Naive B cell (primary cell): ENCODE measurements at regions not wholly inside any gene's neighbourhood (a gene's known extent, or its start where the extent isn't known, plus 50 kb on each side); places are given as distances from the start of the nearest gene placed in this dataset.

Experiments used
- ATAC-seq, 2 donors: fragments of 150-1000 bp; cut with Tn5 transposase; 2 replicates each; pipeline ENCODE4 v1.10.0; 2021; ENCODE audit warnings: low read depth in 2 of 2, mild to moderate bottlenecking in 2 of 2, moderate library complexity in 2 of 2
- DNase-seq: peaks from one replicate; pipeline ENCODE4 v3.0.0; 2022
- H3K27ac Mint-ChIP-seq, 6 donors: one replicate each; pipeline ENCODE4 v1.8.0; 2020 to 2022; ENCODE audit warnings: mild to moderate bottlenecking in 6 of 6, mixed read lengths in 6 of 6, moderate library complexity in 5 of 6, inconsistent platforms in 2 of 6
- H3K27me3 Mint-ChIP-seq, 3 donors: one replicate each; pipeline ENCODE4 v1.8.0; 2021 to 2022; ENCODE audit warnings: mixed read lengths in 3 of 3, mild to moderate bottlenecking in 1 of 3
- H3K36me3 Mint-ChIP-seq, 2 donors: one replicate each; pipeline ENCODE4 v1.8.0; 2020 to 2022; ENCODE audit warnings: mixed read lengths in 2 of 2, inconsistent platforms in 1 of 2, mild to moderate bottlenecking in 1 of 2
- H3K4me1 Mint-ChIP-seq, 3 donors: one replicate each; pipeline ENCODE4 v1.8.0; 2020 to 2022; ENCODE audit warnings: mixed read lengths in 3 of 3, inconsistent platforms in 1 of 3, mild to moderate bottlenecking in 1 of 3, moderate library complexity in 1 of 3
- H3K4me3 Mint-ChIP-seq, 8 donors: one replicate each; pipeline ENCODE4 v1.8.0; 2020 to 2022; ENCODE audit warnings: mild to moderate bottlenecking in 8 of 8, mixed read lengths in 8 of 8, moderate library complexity in 8 of 8, inconsistent platforms in 2 of 8
- H3K9me3 Mint-ChIP-seq, 7 donors: one replicate each; pipeline ENCODE4 v1.8.0; 2020 to 2022; ENCODE audit warnings: mixed read lengths in 7 of 7, mild to moderate bottlenecking in 5 of 7, inconsistent platforms in 2 of 7, moderate library complexity in 1 of 7

DNA sequence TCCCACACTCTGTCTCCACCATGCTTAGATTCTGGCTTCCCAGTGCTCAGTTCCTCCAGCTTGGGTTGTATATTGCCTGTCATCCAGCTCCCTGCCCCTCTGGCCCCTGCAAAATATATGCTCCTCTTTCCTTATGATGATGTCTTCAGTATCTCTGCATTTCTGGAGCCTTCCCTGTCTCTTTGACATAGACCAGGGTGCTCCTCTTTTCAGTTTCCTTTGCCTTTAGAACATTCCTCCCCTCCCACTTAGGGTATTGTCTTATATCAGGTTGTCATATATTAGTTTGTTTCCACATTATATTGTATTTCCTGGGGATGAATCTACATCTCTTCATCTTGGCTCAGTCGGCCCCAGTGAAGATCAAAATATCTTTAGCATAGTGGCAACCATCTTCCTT lies 526.4 kb downstream of the MID1IP1 start:
- H3K4me1 Mint-ChIP-seq: peaks cover 18 to 39% (median 28%) of the 10 kb centered on the region in 3 donors
- peaks cover 4 to 20% (median 5%) of the 10 kb centered on the region in 3 donors for H3K27me3 Mint-ChIP-seq
- no peak overlapping the region for H3K27ac Mint-ChIP-seq
- H3K9me3 Mint-ChIP-seq: peaks cover 0 to 5% (median 2%) of the 10 kb centered on the region in 7 donors
- no peaks in the 10 kb centered on the region for H3K36me3 Mint-ChIP-seq
- no peak for ATAC-seq
- H3K4me3 Mint-ChIP-seq: no peak overlapping the region
- no peak for DNase-seq

- no peak for DNase-seq
- H3K9me3 Mint-ChIP-seq: peaks cover 0 to 5% (median 2%) of the 10 kb centered on the region in 7 donors
- no peak for ATAC-seq
- no peak overlapping the region for H3K27ac Mint-ChIP-seq
- peaks cover 4 to 20% (median 5%) of the 10 kb centered on the region in 3 donors for H3K27me3 Mint-ChIP-seq
- H3K4me1 Mint-ChIP-seq: peaks cover 18 to 39% (median 28%) of the 10 kb centered on the region in 3 donors
- no peak overlapping the region for H3K4me3 Mint-ChIP-seq
- no peaks in the 10 kb centered on the region for H3K36me3 Mint-ChIP-seq
Measured at GRCh38 chrX:39328661-39329060, 527.4 kb downstream of the MID1IP1 start.

GRCh38 chrX:39331082-39331704 lies 529.9 kb downstream of the MID1IP1 start:
- peak overlapping the region in 2 of 6 donors; percentile 41 to 57 for H3K27ac Mint-ChIP-seq

GRCh38 chrX:39333451-39333850 lies 532.2 kb downstream of the MID1IP1 start:
- Mint-ChIP-seq H3K36me3 (no peaks in the 10 kb centered on the region), H3K9me3 (peaks cover 0 to 8% (median 0%) of the 10 kb centered on the region in 7 donors), H3K4me1 (peaks cover 29 to 58% (median 50%) of the 10 kb centered on the region in 3 donors), H3K4me3 (no peak overlapping the region), H3K27me3 (peaks cover 0 to 12% (median 0%) of the 10 kb centered on the region in 3 donors), H3K27ac (no peak overlapping the region)
- no peak for DNase-seq
- no peak for ATAC-seq

More at GRCh38 chrX:39331082-39331704, 529.9 kb downstream of the MID1IP1 start:
- Mint-ChIP-seq H3K36me3 (no peaks in the 10 kb centered on the region), H3K9me3 (peaks cover 0 to 8% (median 0%) of the 10 kb centered on the region in 7 donors), H3K4me3 (peak overlapping the region in 6 of 8 donors; percentile 27 to 75 (median 54)), H3K27me3 (peaks cover 4 to 20% (median 5%) of the 10 kb centered on the region in 3 donors), H3K4me1 (peaks cover 22 to 50% (median 40%) of the 10 kb centered on the region in 3 donors)
- ATAC-seq (peak; percentile 71 to 83), DNase-seq (no peak)

DNA sequence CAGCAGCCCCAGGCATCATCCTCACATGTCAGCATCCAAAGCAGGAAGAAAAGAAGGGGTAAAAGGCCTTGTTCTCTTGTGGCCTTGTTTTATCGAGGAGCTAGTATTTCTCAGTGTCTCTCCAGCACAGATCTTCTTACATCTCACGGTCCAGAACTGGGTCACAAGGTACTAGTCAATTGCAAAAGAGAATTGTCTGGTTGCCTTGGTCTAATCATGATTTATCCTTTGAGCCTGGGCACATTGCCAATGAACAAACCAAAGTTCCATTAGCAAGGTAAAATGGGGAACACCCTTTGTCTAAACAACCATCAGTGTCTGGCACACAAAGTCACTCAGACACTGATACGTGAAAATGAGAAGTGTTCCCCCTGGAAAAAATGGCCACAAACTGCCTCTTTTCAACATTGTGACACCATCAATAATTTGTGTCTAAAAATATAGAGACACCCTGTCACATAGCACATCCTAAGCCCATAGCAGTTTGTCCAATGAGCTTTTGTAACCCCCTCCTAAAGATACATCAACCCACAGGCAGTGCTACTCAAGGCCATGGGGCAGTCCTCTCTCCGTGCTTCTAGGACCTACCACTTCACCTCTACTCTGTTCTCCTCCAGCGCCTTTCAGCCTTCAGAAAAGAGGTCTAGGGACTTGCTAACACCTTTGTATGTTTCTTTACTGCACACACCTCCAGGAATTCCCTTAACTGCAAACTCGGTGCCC lies 534.4 kb downstream of the MID1IP1 start:
- ATAC-seq (peak; percentile 22 to 37), DNase-seq (no peak)
- peaks cover 21 to 46% (median 42%) of the 10 kb centered on the region in 3 donors for H3K4me1 Mint-ChIP-seq
- peak overlapping the region in 4 of 8 donors; percentile 38 to 84 (median 57) for H3K4me3 Mint-ChIP-seq
- peak overlapping the region in 5 of 6 donors; percentile 41 to 92 (median 80) for H3K27ac Mint-ChIP-seq
- H3K27me3 Mint-ChIP-seq: no peaks in the 10 kb centered on the region
- peaks cover 0 to 6% (median 0%) of the 10 kb centered on the region in 7 donors for H3K9me3 Mint-ChIP-seq
- H3K36me3 Mint-ChIP-seq: no peaks in the 10 kb centered on the region

GRCh38 chrX:39336671-39337311 lies 535.5 kb downstream of the MID1IP1 start:
- H3K4me3 Mint-ChIP-seq: peak overlapping the region; percentile 41 to 84 (median 62)
- no peaks in the 10 kb centered on the region for H3K36me3 Mint-ChIP-seq
- peaks cover 0 to 6% (median 0%) of the 10 kb centered on the region in 7 donors for H3K9me3 Mint-ChIP-seq
- peak; percentile 42 to 48 for ATAC-seq
- DNase-seq: no peak
- H3K4me1 Mint-ChIP-seq: peaks cover 14 to 35% (median 33%) of the 10 kb centered on the region in 3 donors
- peak overlapping the region; percentile 77 to 95 (median 88) for H3K27ac Mint-ChIP-seq
- no peaks in the 10 kb centered on the region for H3K27me3 Mint-ChIP-seq

- Mint-ChIP-seq H3K9me3 (peaks cover 0 to 5% (median 0%) of the 10 kb centered on the region in 7 donors), H3K36me3 (no peaks in the 10 kb centered on the region), H3K27ac (peak overlapping the region; percentile 1 to 95 (median 88)), H3K27me3 (no peaks in the 10 kb centered on the region), H3K4me3 (peak overlapping the region in 6 of 8 donors; percentile 18 to 84 (median 62)), H3K4me1 (peaks cover 14 to 30% (median 27%) of the 10 kb centered on the region in 3 donors)
- ATAC-seq: no peak
- no peak for DNase-seq
Measured at GRCh38 chrX:39337451-39337850, 536.2 kb downstream of the MID1IP1 start.

DNA sequence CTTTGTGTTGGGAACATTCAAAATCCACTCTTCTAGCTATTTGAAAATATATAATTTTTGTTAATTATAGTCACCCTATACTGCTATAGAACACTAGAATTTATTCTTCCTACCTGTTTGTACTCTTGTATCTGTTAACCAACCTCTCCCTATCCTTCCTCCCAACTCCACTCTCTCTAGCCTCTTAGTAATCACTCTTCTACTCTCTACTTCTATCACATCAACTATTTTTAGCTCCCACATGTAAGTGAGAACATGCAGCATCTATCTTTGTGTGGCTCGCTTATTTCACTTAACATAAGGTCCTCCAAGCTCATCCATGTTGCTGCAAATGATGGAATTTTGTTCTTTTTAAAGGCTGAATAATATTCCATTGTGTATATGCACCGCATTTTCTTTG lies 537.3 kb downstream of the MID1IP1 start:
- Mint-ChIP-seq H3K9me3 (peaks cover 0 to 3% (median 0%) of the 10 kb centered on the region in 7 donors), H3K36me3 (no peaks in the 10 kb centered on the region), H3K4me3 (peak overlapping the region in 2 of 8 donors; percentile 3 to 21), H3K27ac (peak overlapping the region in 1 of 6 donors; percentile 65), H3K4me1 (peaks cover 14 to 30% (median 25%) of the 10 kb centered on the region in 3 donors), H3K27me3 (no peaks in the 10 kb centered on the region)
- DNase-seq (no peak), ATAC-seq (no peak)

DNA sequence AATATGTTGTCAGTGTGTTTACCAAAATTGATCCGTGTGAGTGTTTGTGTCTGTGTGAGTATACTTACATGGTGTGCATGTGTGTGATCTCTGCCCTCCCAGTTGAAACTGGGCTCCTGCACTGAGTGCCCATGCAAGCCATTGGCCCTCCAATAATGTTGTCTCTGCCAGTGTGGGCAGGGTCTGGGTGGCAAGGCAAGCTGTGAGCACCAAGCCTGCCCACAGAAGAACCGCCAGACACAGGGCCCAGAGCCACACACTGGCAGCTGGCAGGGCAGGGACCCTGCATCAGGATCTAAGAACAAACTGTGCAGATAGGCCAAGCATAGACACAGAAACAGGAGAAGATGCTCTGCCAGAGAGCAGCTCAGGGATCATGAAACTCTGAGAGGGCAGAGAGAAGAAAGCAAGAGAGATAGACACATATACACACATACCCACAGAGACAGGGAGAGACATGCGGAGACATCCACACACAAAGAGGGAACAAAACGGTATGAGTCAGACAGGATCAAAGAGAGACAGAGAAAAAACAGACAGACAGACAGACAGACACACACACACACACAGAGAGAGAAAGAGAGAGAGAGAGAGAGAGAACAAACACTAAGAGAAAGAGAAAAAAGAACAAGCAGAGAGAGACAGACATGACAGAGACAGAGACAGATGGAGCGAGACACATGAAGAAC lies 555.0 kb downstream of the MID1IP1 start:
- no peak for ATAC-seq

GRCh38 chrX:39360101-39360500 lies 558.8 kb downstream of the MID1IP1 start:
- H3K4me3 Mint-ChIP-seq: no peak overlapping the region
- ATAC-seq: no peak
- H3K4me1 Mint-ChIP-seq: peaks cover 4 to 11% (median 6%) of the 10 kb centered on the region in 3 donors
- H3K27ac Mint-ChIP-seq: no peak overlapping the region
- peaks cover 0 to 3% (median 0%) of the 10 kb centered on the region in 7 donors for H3K9me3 Mint-ChIP-seq
- H3K36me3 Mint-ChIP-seq: no peaks in the 10 kb centered on the region
- DNase-seq: no peak
- H3K27me3 Mint-ChIP-seq: peaks cover under 1 to 24% (median 5%) of the 10 kb centered on the region in 3 donors

More for the DNA sequence above, 555.0 kb downstream of the MID1IP1 start:
- peaks cover 5 to 25% (median 5%) of the 10 kb centered on the region in 3 donors for H3K27me3 Mint-ChIP-seq
- H3K4me1 Mint-ChIP-seq: peaks cover 0 to 2% (median 0%) of the 10 kb centered on the region in 3 donors
- peaks cover 0 to under 1% (median 0%) of the 10 kb centered on the region in 7 donors for H3K9me3 Mint-ChIP-seq
- no peak overlapping the region for H3K4me3 Mint-ChIP-seq
- H3K36me3 Mint-ChIP-seq: no peaks in the 10 kb centered on the region
- no peak for DNase-seq
- H3K27ac Mint-ChIP-seq: peak overlapping the region in 3 of 6 donors; percentile 12 to 34 (median 13)

- H3K9me3 Mint-ChIP-seq: peaks cover 0 to 3% (median 0%) of the 10 kb centered on the region in 7 donors
- no peaks in the 10 kb centered on the region for H3K36me3 Mint-ChIP-seq
- H3K4me3 Mint-ChIP-seq: no peak overlapping the region
- H3K27ac Mint-ChIP-seq: no peak overlapping the region
- ATAC-seq (no peak), DNase-seq (no peak)
- H3K27me3 Mint-ChIP-seq: peaks cover 0 to 8% (median 1%) of the 10 kb centered on the region in 3 donors
- peaks cover 4 to 11% (median 6%) of the 10 kb centered on the region in 3 donors for H3K4me1 Mint-ChIP-seq
Measured at GRCh38 chrX:39361736-39362135, 560.5 kb downstream of the MID1IP1 start.

GRCh38 chrX:39367416-39367815 lies 566.2 kb downstream of the MID1IP1 start:
- H3K36me3 Mint-ChIP-seq: no peaks in the 10 kb centered on the region
- peaks cover 0 to 3% (median 0%) of the 10 kb centered on the region in 7 donors for H3K9me3 Mint-ChIP-seq
- no peak overlapping the region for H3K4me3 Mint-ChIP-seq
- H3K4me1 Mint-ChIP-seq: peaks cover 4 to 10% (median 6%) of the 10 kb centered on the region in 3 donors
- H3K27ac Mint-ChIP-seq: no peak overlapping the region
- peaks cover 0 to 13% (median 5%) of the 10 kb centered on the region in 3 donors for H3K27me3 Mint-ChIP-seq
- no peak for DNase-seq
- no peak for ATAC-seq
